DOHH2 (cell line): ENCODE measurements at regions not wholly inside any gene's neighbourhood (a gene's known extent, or its start where the extent isn't known, plus 50 kb on each side); places are given as distances from the start of the nearest gene placed in this dataset.

ENCODE experiments used
- H3F3A ChIP-seq: fragments of 200-600 bp; sonication (generic), shearing (Covaris generic); 2 replicates; pipeline ENCODE4 v1.6.0; 2016; ENCODE audit warnings: antibody characterized with exemption, mild to moderate bottlenecking; ENCODE audit not compliant: control insufficient read depth, insufficient read depth
- H3K27ac ChIP-seq: fragments of 200-600 bp; sonication (generic); 2 replicates; pipeline ENCODE4 v1.5.1; 2014; ENCODE audit warnings: low read depth, mild to moderate bottlenecking, low read length, moderate library complexity
- H3K27me3 ChIP-seq: fragments of 200-600 bp; sonication (generic); 2 replicates; pipeline ENCODE4 v1.6.1; 2014; ENCODE audit warnings: mild to moderate bottlenecking, low read length, mixed read lengths; ENCODE audit not compliant: control insufficient read depth
- H3K36me3 ChIP-seq: fragments of 200-600 bp; sonication (generic); 2 replicates; pipeline ENCODE4 v1.6.1; 2014; ENCODE audit warnings: mild to moderate bottlenecking, low read length, moderate library complexity, mixed read lengths; ENCODE audit not compliant: control insufficient read depth
- H3K4me1 ChIP-seq: fragments of 200-600 bp; sonication (generic); 2 replicates; pipeline ENCODE4 v1.6.1; 2014; ENCODE audit warnings: mild to moderate bottlenecking, low read length, mixed read lengths; ENCODE audit not compliant: control insufficient read depth
- H3K4me2 ChIP-seq: fragments of 200-600 bp; sonication (generic); 2 replicates; pipeline ENCODE4 v1.6.0; 2014; ENCODE audit warnings: mild to moderate bottlenecking, low read length, moderate library complexity
- H3K4me3 ChIP-seq: fragments of 200-600 bp; sonication (generic); 2 replicates; pipeline ENCODE4 v1.5.1; 2014; ENCODE audit warnings: mild to moderate bottlenecking, low read length, mixed read lengths
- H3K79me2 ChIP-seq: fragments of 200-600 bp; sonication (generic); 2 replicates; pipeline ENCODE4 v1.6.1; 2014; ENCODE audit warnings: mild to moderate bottlenecking, low read length, mixed read lengths; ENCODE audit not compliant: control insufficient read depth
- H3K9me2 ChIP-seq: fragments of 200-600 bp; sonication (generic); replicated peaks from 2 replicates; pipeline ENCODE4 v1.6.1; 2014; ENCODE audit warnings: mild to moderate bottlenecking, low read length, mixed read lengths; ENCODE audit not compliant: control insufficient read depth
- H3K9me3 ChIP-seq: fragments of 200-600 bp; sonication (generic); 2 replicates; pipeline ENCODE4 v1.6.1; 2014; ENCODE audit warnings: antibody characterized with exemption, low read length, mixed read lengths; ENCODE audit not compliant: control insufficient read depth, insufficient read depth
- H4K20me1 ChIP-seq: fragments of 200-600 bp; sonication (generic); 2 replicates; pipeline ENCODE4 v1.6.0; 2014; ENCODE audit warnings: low read depth, mild to moderate bottlenecking, antibody characterized with exemption, low read length, moderate library complexity; ENCODE audit not compliant: control insufficient read depth, insufficient read depth
- EZH2phosphoT487 ChIP-seq: fragments of 200-600 bp; sonication (generic); IDR thresholded peaks from 2 replicates; pipeline ENCODE4 v1.6.1; 2017; ENCODE audit warnings: borderline replicate concordance, mild to moderate bottlenecking, antibody characterized with exemption, low read length, moderate library complexity, mixed read lengths
- TF ChIP-seq, protein P1 (sequence below): fragments of 200-600 bp; sonication (generic); IDR thresholded peaks from one replicate; pipeline ENCODE4 v1.5.1; 2014; ENCODE audit warnings: antibody characterized with exemption, mild to moderate bottlenecking, low read depth, low read length; ENCODE audit not compliant: poor library complexity, severe bottlenecking

DNA sequence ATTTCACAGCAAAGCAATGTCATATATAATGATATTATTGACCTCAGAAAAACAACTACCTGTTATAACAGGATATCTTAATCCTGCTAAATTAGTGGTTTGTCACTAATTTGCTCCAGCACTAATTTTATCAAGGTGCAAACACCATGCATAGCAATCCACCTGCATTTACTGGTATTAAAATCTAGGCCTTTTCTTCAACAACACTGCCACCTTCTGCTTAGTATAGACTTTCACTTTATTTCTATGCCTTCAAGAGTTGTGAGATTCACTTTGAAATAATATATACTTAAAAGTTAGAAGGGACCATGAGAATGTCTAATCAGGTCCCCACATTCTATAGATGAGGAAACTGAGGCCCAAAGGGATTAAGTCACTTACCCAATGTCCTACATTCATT lies 82.1 kb upstream of the IQCM start:
- TF ChIP-seq, protein P1, sequence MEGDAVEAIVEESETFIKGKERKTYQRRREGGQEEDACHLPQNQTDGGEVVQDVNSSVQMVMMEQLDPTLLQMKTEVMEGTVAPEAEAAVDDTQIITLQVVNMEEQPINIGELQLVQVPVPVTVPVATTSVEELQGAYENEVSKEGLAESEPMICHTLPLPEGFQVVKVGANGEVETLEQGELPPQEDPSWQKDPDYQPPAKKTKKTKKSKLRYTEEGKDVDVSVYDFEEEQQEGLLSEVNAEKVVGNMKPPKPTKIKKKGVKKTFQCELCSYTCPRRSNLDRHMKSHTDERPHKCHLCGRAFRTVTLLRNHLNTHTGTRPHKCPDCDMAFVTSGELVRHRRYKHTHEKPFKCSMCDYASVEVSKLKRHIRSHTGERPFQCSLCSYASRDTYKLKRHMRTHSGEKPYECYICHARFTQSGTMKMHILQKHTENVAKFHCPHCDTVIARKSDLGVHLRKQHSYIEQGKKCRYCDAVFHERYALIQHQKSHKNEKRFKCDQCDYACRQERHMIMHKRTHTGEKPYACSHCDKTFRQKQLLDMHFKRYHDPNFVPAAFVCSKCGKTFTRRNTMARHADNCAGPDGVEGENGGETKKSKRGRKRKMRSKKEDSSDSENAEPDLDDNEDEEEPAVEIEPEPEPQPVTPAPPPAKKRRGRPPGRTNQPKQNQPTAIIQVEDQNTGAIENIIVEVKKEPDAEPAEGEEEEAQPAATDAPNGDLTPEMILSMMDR, result peak; percentile 22
- TF ChIP-seq EZH2phosphoT487, result no peak
- H3K9me2 ChIP-seq, result no peaks in the 10 kb centered on the region
- H3K27me3 ChIP-seq, result no peaks in the 10 kb centered on the region
- H4K20me1 ChIP-seq, result no peaks in the 10 kb centered on the region
- no peaks in the 10 kb centered on the region for H3K36me3 ChIP-seq
- no peak overlapping the region for H3K4me2 ChIP-seq
- H3K4me1 ChIP-seq, result no peaks in the 10 kb centered on the region
- no peak overlapping the region for H3K4me3 ChIP-seq
- H3F3A ChIP-seq, result no peaks in the 10 kb centered on the region
- H3K27ac ChIP-seq, result no peak overlapping the region
- no peaks in the 10 kb centered on the region for H3K79me2 ChIP-seq
- no peaks in the 10 kb centered on the region for H3K9me3 ChIP-seq

DNA sequence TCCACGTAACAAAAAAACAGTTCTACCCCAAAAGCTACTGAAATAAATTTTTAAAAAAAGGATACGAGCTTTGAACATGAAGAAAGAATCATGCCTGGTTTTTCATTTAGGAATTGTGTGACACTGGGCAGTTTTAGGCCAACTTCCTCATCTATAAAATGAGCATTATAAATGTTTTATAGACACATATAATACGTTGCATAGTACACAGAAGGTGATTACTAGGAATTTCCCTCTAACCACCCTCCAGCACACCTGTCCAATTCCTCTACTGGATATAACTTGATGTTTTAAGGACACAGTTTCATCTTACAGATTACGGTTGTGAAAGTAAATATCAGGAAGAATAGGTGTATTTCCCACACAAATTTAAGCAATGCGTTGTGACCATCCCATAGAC lies 85.5 kb upstream of the IQCM start:
- Histone ChIP-seq H3K4me1 (no peaks in the 10 kb centered on the region), H3K36me3 (no peaks in the 10 kb centered on the region), H3K79me2 (no peaks in the 10 kb centered on the region), H3F3A (no peaks in the 10 kb centered on the region), H3K4me3 (no peak overlapping the region), H3K9me3 (no peaks in the 10 kb centered on the region), H3K27me3 (no peaks in the 10 kb centered on the region), H3K27ac (no peak overlapping the region), H3K9me2 (no peaks in the 10 kb centered on the region), H4K20me1 (no peaks in the 10 kb centered on the region), H3K4me2 (no peak overlapping the region)
- TF ChIP-seq, protein P1, result no peak
- no peak for TF ChIP-seq EZH2phosphoT487

DNA sequence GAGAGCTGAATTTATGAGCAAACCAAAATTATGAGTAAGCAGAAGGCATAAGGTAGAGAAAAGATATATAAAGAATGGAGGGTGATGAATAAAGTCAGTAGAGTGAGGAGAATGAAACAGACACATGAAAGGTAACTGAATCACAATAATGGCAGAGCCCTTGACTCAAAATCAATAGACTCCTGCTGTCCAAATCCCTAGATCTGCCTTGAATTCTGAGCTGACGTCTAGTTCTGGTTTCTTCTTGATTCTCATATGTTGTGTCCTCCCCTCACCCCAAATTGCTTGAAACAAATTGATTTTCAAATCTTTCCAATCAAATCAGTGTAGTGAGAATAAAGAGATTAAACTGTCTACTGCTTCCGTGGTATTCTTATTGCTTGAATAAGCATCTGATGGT lies 86.6 kb upstream of the IQCM start:
- Histone ChIP-seq H4K20me1 (no peaks in the 10 kb centered on the region), H3K36me3 (no peaks in the 10 kb centered on the region)
- TF ChIP-seq EZH2phosphoT487, result no peak
- TF ChIP-seq, protein P1, result no peak

DNA sequence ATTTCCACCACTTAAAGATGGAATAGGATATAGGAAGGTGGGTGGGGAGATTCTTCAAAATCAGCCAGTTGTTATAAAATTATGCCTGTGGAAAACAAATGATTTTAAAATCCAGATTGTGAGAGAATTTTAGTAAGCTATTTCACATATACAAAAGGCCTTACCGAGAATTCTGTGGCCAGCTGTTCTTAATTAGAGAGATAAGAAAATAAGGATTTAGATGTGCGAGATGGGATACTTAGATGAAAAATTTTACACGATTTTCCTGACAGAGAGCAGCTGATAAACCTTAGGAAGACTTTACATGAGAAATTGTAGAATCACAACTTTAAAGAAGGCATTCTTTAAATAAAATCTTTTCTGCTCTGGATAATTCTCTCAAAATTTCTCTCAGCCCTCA lies 94.5 kb upstream of the IQCM start:
- H3K36me3 ChIP-seq, result no peaks in the 10 kb centered on the region
- H3K27ac ChIP-seq, result no peak overlapping the region
- H3K4me2 ChIP-seq, result no peak overlapping the region
- H3K27me3 ChIP-seq, result no peaks in the 10 kb centered on the region
- TF ChIP-seq, protein P1, result no peak
- no peak for TF ChIP-seq EZH2phosphoT487
- H3K9me2 ChIP-seq, result no peaks in the 10 kb centered on the region
- H3K79me2 ChIP-seq, result no peaks in the 10 kb centered on the region
- H3K4me1 ChIP-seq, result no peaks in the 10 kb centered on the region
- H3K9me3 ChIP-seq, result no peaks in the 10 kb centered on the region
- H3F3A ChIP-seq, result no peaks in the 10 kb centered on the region
- no peak overlapping the region for H3K4me3 ChIP-seq
- H4K20me1 ChIP-seq, result no peaks in the 10 kb centered on the region

More for the DNA sequence above, 86.6 kb upstream of the IQCM start:
- H3K27me3 ChIP-seq, result no peaks in the 10 kb centered on the region
- no peak overlapping the region for H3K4me2 ChIP-seq
- H3F3A ChIP-seq, result no peaks in the 10 kb centered on the region
- H3K4me3 ChIP-seq, result no peak overlapping the region
- no peak overlapping the region for H3K27ac ChIP-seq
- no peaks in the 10 kb centered on the region for H3K79me2 ChIP-seq
- no peaks in the 10 kb centered on the region for H3K9me2 ChIP-seq
- no peaks in the 10 kb centered on the region for H3K4me1 ChIP-seq
- H3K9me3 ChIP-seq, result no peaks in the 10 kb centered on the region
